22Rv1 (cell line): ENCODE measurements at regions not wholly inside any gene's neighbourhood (a gene's known extent, or its start where the extent isn't known, plus 50 kb on each side); places are given as distances from the start of the nearest gene placed in this dataset.

Source experiments
- CTCF ChIP-seq: fragments of 450-650 bp; IDR thresholded peaks from 2 replicates; pipeline ENCODE4 v1.5.1; 2017; ENCODE audit warnings: mild to moderate bottlenecking
- ZFX ChIP-seq: fragments of 450-650 bp; IDR thresholded peaks from 2 replicates; pipeline ENCODE4 v1.6.1; 2017; ENCODE audit warnings: antibody characterized with exemption, borderline replicate concordance

- TF ChIP-seq CTCF (no peak), ZFX (no peak)
Measured at GRCh38 chr13:61162636-61163035, 253.0 kb downstream of the PCDH20 start.
